ENCODE measurements at regions not wholly inside any gene's neighbourhood (a gene's known extent, or its start where the extent isn't known, plus 50 kb on each side); places are given as distances from the start of the nearest gene placed in this dataset.

DNA sequence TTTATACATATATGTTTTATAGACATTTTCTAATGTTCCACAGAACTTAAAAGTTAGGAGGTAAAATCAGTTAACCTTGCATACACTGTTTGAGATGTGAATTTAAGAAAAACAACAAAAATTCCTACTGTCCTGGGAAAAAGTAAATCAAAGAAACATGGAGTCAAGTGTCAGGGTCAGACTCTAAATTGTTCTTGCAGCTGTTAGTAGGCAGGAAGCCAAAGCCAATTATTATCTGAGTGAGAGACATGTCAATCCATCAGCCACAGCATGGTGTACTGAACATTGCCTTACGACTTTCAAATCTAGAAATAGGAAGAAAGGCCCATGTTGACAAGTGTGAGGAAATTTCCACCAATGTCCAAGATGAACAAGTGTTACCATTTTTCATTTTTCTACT is 461.2 kb upstream of the MBL2 start:
- no peak overlapping the region for H3K27ac Mint-ChIP-seq
- CTCF ChIA-PET, result no interaction called here
- ATAC-seq (no peak), DNase-seq (no peak)
- no peak overlapping the region for H3K4me3 Mint-ChIP-seq
- no peaks in the 10 kb centered on the region for H3K27me3 Mint-ChIP-seq
- H3K4me1 Mint-ChIP-seq (ENCODE audit: low read depth), result no peaks in the 10 kb centered on the region
- intact Hi-C loops (cut with micrococcal nuclease), result no loop called here
- H3K9me3 Mint-ChIP-seq, result peaks cover 2% of the 10 kb centered on the region
- POLR2A ChIA-PET, result no interaction called here
- TF ChIP-seq, protein P1, sequence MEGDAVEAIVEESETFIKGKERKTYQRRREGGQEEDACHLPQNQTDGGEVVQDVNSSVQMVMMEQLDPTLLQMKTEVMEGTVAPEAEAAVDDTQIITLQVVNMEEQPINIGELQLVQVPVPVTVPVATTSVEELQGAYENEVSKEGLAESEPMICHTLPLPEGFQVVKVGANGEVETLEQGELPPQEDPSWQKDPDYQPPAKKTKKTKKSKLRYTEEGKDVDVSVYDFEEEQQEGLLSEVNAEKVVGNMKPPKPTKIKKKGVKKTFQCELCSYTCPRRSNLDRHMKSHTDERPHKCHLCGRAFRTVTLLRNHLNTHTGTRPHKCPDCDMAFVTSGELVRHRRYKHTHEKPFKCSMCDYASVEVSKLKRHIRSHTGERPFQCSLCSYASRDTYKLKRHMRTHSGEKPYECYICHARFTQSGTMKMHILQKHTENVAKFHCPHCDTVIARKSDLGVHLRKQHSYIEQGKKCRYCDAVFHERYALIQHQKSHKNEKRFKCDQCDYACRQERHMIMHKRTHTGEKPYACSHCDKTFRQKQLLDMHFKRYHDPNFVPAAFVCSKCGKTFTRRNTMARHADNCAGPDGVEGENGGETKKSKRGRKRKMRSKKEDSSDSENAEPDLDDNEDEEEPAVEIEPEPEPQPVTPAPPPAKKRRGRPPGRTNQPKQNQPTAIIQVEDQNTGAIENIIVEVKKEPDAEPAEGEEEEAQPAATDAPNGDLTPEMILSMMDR (IDR thresholded peaks at IDR 0.05), result no peak
- H3K36me3 Mint-ChIP-seq (ENCODE audit: low read depth), result no peaks in the 10 kb centered on the region

DNA sequence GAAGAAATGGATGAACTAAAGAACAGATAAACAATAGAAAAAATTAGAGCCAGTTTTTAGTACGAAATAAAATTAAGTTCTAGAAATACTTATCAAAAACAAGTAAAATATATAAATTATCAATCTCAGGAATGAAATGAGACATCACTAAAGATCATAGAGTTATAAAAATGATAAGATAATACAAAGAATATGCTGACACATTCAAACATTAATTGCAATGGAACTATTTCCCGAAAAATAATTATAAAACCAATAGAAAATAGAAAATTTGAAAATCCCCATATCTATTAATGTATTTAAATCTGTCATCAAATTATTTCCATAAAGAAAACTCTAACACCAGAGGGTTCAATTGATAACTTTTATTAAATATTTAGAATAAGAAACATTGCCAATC is 458.1 kb upstream of the MBL2 start:
- Mint-ChIP-seq H3K4me3 (no peak overlapping the region), H3K9me3 (no peaks in the 10 kb centered on the region), H3K4me1 (ENCODE audit: low read depth) (no peaks in the 10 kb centered on the region), H3K27ac (no peak overlapping the region), H3K36me3 (ENCODE audit: low read depth) (no peaks in the 10 kb centered on the region), H3K27me3 (no peaks in the 10 kb centered on the region)
- TF ChIP-seq, protein P1 (IDR thresholded peaks at IDR 0.05), result no peak
- ChIA-PET POLR2A (no interaction called here), CTCF (no interaction called here)
- no peak for DNase-seq
- ATAC-seq, result no peak
- intact Hi-C loops (cut with micrococcal nuclease), result no loop called here

DNA sequence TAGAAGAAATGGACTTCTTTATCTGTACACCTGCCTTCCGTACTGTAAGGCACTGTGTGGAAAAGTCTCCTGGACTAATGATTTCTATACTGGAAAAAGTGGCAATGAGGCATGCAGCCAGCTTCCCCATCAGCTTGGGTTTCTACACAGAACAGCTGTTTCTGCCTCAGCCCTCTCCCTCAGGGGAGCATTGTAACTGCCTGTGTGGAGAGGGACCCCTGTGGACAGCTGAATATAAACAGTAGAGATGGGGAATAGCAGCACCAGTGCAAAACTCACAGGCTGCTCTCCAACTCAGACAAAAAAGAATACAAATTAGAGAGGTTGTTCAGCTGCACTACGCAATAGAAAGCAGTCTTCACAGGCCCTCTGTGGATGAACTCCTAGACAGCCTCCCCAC is 451.3 kb upstream of the MBL2 start:
- Mint-ChIP-seq H3K36me3 (ENCODE audit: low read depth) (no peaks in the 10 kb centered on the region), H3K27me3 (no peaks in the 10 kb centered on the region), H3K4me1 (ENCODE audit: low read depth) (no peaks in the 10 kb centered on the region), H3K27ac (no peak overlapping the region), H3K4me3 (no peak overlapping the region), H3K9me3 (no peaks in the 10 kb centered on the region)
- POLR2A ChIA-PET, result no interaction called here
- no peak for DNase-seq
- intact Hi-C loops (cut with micrococcal nuclease), result no loop called here
- CTCF ChIA-PET, result no interaction called here
- no peak for ATAC-seq
- TF ChIP-seq, protein P1 (IDR thresholded peaks at IDR 0.05), result no peak

DNA sequence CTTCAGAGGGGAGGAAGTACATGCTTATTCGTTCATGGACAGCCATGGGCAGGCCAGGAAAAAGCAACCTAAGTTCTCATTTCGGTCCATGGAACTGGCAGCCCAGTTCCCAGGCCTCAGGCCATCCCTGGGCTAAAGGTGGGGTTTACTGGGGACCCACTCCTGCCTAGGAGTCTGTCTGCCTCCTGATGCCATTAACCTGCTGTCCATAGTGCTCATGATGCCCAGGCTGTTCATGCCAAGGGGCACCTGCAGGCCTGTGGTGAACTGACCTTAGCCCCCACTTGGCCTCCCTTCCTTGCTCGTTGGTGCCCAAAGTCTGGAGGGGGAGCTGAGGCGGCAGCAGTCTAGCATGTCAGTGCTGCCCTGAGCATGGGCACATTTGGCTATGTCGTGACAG is 450.2 kb upstream of the MBL2 start:
- POLR2A ChIA-PET, result no interaction called here
- intact Hi-C loops (cut with micrococcal nuclease), result no loop called here
- no peaks in the 10 kb centered on the region for H3K27me3 Mint-ChIP-seq
- ATAC-seq, result no peak
- TF ChIP-seq, protein P1 (IDR thresholded peaks at IDR 0.05), result no peak
- no peaks in the 10 kb centered on the region for H3K36me3 Mint-ChIP-seq (ENCODE audit: low read depth)
- CTCF ChIA-PET, result no interaction called here
- DNase-seq, result no peak
- no peak overlapping the region for H3K27ac Mint-ChIP-seq
- no peaks in the 10 kb centered on the region for H3K4me1 Mint-ChIP-seq (ENCODE audit: low read depth)
- no peaks in the 10 kb centered on the region for H3K9me3 Mint-ChIP-seq
- H3K4me3 Mint-ChIP-seq, result no peak overlapping the region

DNA sequence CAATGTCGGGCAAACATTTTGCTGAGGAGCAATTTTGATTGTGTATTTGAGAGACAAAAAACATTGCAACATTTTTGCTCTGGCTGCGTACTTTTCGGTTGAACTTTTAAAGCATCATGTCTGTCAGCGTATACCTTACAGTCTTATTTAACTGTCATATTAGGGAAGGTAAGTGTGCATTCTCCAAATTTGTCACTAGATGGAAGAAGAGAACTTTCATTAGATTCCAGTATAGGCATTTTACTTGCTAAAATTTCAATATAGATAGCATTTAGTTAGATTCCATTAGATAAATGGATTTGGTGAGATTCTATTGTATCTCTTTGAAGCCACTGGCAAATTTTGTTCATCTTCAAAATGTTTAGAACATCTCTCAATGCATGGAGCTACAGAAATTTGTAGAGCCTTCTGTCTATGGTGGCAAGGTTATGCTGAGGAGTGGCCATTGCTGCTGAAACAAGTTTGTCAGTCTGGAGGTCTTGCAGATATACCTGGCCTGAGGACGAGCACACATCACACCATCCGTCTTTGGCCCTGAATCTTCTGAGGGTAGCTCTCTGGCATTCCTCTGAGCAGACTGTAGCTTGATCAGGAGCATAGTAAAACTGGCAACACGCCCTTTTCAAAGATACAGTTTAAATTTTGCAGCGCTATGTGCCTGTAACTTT is 437.5 kb upstream of the MBL2 start:
- intact Hi-C loops (cut with micrococcal nuclease), result no loop called here
- ChIA-PET POLR2A (no interaction called here), CTCF (no interaction called here)
- TF ChIP-seq, protein P1 (IDR thresholded peaks at IDR 0.05), result no peak
- Mint-ChIP-seq H3K36me3 (ENCODE audit: low read depth) (no peaks in the 10 kb centered on the region), H3K4me3 (no peak overlapping the region), H3K9me3 (peaks cover 7% of the 10 kb centered on the region), H3K27me3 (no peaks in the 10 kb centered on the region), H3K27ac (no peak overlapping the region), H3K4me1 (ENCODE audit: low read depth) (no peaks in the 10 kb centered on the region)
- ATAC-seq (no peak), DNase-seq (no peak)
